Superior temporal gyrus (tissue), 1 donor: ENCODE measurements at regions not wholly inside any gene's neighbourhood (a gene's known extent, or its start where the extent isn't known, plus 50 kb on each side); places are given as distances from the start of the nearest gene placed in this dataset.
A peak's percentile ranks its signal among the peaks of the same experiment; 100 is the strongest.

Experiments used
- DNase-seq: peaks from one replicate; pipeline ENCODE4 v3.0.0-alpha.2; 2016; ENCODE audit errors: extremely low spot score

DNA sequence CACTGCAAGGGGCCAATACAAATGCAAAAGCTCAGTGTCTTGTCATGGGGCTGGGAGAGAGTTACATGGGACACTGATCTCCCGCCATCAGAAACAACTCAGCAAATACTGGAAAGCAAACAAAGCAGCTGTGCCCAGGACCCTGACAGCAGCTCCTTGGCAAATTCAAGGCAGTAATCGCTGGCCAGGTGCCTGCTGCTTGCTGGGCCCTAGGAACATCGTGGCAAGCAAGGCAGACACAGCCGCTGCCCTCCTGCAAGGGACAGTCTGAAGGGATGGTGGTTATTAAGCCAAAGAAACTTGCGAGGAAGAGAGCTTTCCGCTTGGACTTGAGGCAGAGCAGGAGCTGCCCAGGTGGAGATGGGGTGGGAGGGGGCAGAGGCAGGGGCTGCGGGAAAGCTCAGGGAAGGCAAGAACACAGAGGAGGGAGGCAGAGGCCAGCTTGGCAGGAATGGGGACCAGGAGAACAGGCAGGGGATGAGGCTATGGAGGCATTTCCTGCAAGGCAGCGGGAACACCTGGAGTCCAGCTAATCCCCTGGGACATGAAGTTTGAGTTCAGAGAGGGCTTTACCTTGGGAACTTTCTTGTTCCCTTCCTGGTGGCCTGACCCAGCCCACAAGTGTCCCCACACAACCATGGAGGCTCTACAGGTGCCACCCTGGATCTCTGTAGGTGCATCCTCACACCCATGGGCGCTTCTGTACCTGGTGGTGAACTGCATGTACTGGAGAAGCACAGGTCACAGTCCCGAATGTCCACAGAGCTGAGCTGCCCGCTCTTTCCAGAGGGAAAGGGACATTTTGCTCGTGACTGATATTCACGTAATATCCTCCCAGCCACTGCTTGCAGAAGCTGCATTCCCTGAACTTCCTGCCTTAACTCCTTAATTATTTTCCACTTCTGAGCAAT is 78.7 kb upstream of the ATP2B2 start:
- no peak for DNase-seq

DNA sequence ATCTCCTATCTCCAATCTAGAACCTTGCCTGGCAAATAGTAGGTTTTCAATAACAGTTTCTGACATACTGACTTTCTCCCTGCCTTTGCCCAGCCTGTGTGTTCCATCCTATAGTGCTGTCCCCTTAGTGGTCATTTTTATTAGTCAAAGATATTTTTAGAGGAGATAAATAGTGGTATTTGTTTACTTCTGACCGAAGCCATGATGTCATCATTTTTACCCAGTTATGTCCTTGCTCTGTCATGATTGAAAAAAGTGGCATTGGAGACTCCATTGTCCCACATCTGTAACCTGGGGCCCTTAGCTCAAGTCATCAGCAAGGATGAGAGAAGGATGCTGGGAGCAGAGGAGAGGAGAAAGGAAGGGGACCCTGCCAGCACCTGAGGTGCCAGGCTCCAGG is 80.6 kb upstream of the ATP2B2 start:
- DNase-seq, result no peak

DNA sequence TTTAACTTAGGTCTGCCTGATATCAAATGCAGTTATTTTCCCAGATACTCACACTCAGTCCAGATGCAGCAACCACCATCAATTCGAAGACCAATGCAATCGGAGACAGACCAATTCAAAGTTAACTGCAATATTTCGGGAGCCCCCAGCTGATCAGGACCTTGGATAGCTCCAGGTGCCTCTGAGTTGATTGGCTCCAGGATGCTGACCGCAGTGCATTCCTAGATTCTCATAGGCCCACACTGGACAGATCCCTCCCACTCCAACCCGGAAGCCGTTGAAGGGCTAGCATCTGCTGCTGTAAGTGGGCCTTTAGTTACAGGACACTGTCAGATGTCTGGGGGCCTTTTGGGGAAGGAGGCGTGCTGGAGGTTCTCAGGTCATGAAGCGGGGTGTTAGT is 89.5 kb upstream of the ATP2B2 start:
- DNase-seq, result no peak

DNA sequence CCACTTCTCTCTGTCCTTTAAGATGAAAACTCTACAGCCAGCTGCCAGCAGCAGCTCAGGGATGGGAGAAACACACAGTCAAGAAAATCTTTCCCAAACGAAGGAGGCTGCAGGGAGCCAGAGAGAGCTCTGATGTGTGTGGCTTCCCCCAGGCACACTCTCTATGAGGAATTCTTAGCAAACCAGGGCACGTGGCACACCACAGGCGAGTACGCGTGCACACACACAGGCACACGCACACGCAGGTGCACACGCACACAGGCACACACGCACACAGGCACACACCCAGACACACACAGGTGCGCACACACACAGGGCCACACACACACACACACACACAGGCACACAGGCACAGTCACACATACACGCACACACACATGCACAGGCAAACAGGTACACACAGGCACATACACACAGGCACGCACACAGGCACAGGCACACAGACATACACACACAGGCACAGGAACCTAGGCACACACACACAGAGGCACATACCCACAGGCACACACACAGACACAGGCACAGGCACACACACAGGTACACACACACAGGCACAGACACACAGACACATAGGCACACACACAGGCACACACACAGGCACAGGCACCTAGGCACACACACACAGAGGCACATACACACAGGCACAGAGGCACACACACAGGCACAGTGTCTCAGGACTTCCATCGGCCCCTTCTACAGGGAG is 91.5 kb upstream of the ATP2B2 start:
- no peak for DNase-seq

DNA sequence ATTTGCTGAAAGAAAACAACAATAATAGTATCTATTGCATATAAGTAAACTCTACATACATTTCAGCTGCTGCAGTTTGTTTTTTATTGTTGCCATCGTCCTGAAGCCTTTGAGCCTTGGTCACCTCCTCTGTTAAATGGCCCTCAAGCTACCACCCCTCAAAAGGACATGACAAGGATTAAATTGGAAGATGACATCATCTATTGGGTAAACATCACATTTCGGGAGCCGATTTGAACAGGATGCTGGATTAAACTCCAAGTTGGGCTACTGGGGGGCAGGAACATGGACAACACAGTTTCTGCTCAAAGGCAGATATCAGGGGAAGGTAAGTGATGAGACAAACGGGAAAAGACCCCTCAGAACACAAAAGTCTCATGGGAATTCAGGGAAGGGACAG is 92.3 kb upstream of the ATP2B2 start:
- DNase-seq, result no peak

DNA sequence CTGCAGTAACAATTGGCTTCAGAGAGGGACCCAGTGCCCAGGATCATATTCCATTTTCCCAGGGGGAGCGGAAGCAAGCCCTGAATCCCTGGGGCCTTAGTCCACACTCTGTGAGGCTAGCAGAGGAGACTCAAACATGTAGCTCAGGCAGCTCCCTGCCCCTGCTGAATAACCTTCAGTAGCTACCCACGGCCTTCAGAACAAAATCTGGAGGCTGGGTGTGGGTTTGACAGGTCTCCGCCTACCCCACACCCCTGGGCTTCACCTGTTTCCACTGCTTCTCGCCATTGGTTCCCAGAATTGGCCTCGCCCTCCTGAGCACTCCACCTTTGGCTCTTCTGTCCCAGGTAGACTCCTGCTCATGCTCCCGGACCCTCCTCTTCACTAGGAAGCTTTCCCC is 93.6 kb upstream of the ATP2B2 start:
- no peak for DNase-seq

DNA sequence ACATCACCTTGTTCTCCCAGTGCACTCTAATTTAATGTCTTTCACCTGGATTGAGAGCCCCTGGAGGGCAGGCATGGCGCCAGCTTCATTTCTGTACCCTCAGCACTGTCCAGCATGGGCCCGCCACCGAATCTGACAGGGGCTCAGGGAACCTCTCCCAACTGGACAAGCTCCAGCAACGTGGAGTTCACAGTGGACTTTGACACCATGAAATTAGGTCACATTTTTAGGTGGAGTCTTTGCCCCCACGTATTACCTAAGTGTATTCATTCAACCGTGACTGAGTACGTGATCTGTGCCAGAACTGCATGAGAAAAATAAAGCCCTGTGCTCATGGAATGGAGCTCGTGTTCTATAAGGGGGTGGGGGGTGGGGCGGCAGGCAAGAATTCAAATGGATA is 94.1 kb upstream of the ATP2B2 start:
- DNase-seq, result no peak

DNA sequence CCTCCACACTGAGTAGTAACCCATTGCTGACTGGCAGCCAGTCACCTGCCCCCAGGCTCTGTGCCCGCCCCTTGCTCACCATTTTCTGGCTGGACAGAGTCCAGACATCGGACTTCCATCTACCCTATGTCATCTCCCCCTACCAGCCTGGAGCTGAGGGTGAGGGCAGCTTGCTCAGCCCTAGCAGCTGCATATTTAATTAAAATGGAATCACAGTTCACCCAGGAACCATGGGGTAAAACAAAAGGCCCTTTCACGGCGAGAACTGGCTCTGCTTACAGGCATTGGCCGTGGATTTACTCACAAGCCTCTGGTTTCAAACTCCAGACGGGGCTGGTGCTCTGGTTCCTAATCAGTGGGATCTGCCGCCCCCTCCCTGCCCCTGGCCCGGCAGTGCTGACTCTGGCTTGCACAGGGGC is 94.9 kb upstream of the ATP2B2 start:
- DNase-seq, result peak; percentile 53

DNA sequence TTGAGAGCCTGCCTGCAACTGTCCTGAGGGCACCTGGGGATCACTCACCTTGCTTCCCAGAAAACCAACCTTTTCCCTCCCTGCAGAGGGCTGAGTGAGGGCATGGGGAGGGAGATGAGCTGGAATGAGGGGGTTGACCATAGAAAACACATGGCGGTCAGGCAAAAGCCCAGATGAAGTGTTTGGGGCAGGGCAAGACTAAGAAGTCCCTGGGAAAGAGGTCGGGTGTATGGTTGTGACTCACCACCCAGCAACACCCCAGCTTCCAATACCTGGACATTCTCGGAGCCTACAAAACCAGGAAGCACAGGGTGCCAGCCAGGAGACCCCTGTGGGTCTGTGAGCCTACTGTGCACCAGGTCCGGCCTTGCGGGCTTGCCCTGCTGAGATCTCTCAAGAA is 95.3 kb upstream of the ATP2B2 start:
- DNase-seq, result no peak

DNA sequence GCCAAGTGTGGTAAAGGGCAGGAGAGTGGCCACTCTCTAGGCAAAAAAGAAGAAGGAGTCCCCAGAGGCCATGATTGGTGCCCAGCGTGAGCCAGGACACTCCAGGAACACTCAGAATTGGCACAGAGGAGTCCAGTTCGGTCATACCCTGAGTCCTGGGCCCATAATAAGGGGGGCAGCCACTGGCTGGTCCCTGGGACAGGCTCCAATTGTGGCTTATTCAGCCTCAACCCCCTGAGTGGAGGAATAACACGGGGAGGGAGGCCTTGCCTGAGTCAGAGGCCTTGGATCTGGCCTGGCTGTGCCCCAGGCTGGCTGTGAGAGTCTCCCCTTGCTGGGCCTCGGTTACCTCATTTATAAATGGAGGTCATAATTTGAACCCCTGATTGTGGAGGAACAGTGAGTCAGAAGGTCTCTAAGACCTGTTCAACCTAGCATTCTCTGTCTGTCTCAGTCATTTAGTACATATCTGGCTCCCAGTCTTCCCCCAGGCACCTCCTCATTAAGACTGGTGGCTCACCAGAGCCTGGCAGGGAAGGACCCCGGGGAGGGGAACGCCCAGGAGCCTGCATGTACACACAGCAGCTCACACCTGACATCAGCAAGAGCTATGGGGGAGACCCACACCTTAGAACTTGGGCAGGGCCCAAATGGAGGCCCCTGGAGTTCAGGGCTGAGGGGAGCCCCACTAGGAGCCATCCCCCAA is 95.9 kb upstream of the ATP2B2 start:
- DNase-seq, result no peak

DNA sequence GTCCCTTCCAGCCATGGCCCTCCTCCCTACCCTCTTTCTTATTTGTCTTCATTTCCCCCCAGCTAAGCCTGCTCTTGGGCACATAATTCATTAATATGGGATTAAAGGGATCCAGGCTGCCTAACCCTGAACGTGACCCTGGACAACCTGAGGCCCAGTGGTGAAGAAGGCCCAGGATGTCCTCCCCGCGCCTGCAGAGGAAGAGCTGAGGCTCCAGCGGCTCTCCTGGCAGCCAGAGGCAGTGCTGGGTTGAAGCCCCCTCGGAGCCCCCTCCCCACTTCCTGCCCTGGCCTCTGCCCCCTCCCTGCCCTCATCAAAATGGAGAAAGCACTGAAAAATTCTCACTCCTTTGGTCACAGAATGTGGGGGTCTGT is 96.5 kb upstream of the ATP2B2 start:
- DNase-seq, result no peak

DNA sequence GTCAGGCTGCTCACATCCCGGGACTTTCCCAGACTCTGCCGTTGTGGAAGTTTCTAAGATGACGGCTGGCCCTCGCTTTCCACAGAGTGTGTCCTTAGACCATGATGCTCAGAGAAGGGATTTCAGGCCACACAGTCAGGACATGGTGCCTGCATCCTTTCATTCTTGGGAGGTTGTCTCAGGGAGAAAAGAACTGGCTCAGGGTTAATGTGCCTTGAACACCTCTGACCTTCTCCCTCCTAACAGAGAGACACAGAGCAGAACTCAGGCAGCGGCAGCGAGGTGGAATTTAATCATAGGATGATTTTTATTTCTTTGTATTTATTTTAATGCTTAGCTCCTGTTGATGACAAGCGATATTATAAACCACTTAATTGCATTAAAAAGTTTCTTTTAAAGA is 96.9 kb upstream of the ATP2B2 start:
- no peak for DNase-seq

DNA sequence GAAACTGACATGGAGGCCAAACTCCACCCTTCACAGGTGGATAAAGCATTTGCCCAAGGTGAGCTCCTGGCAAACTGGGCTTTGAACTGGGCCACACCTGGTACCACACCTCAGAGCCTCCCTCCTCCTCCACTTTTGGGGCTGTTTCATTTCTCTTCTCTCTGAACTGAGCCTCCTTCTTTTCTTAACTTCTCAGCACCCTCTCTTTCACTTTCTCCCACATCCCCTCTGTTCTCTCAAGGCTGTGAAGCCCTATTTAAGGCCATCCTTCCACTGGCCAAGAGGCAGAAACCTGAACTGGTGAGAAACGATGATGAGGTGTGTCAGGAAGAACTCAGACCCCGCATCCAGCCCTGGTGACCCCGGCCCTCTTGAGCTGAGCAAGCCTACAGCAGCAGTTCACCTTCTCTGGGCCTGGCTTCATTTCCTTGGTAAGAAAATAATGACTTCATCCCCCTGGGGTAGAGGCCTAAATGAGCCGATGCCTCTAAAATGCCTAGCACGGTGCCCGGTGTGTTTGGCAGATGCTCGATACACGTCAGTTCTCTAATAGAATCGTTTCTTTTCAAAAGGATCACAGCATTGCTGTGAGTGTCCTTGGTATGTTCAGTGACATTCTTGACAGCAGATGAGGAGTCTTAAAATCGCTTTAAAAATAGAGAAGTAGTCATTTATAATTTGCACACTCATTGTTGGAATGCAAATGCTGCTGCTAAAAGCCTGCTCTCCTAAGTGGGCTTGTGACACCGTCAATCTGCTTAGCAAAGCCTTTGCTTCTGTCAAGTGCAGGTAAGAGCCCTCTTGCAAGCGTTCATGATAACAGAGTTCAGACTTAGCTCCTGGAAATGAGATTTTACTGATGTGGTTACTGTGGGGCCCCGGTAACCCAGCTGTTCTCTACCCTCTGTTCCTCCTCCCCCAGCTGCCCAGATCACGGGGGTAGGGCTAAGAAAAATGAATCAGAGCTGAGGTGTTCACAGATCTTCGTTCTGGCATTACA is 97.7 kb upstream of the ATP2B2 start:
- DNase-seq, result peak; percentile 35

DNA sequence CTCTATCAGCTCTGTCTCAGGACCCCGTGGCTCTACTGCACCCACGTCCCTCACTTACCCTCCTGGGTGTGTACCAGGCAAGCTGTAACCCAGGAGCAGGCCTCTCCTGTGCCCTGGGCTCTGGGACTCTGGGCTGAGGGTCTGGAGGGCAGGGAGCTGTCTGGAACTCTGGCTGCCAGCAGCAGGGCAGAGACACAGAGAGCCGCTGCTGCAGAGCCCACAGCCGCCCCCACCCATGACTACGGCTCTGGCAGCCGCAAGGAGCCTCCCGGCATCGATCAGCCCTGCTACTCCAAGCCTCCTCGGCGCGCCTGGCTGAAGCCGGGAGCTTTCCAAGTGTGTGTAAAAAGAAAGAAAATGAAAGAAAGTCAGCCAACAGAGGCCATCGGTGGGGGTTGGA is 103.7 kb upstream of the ATP2B2 start:
- DNase-seq, result no peak

DNA sequence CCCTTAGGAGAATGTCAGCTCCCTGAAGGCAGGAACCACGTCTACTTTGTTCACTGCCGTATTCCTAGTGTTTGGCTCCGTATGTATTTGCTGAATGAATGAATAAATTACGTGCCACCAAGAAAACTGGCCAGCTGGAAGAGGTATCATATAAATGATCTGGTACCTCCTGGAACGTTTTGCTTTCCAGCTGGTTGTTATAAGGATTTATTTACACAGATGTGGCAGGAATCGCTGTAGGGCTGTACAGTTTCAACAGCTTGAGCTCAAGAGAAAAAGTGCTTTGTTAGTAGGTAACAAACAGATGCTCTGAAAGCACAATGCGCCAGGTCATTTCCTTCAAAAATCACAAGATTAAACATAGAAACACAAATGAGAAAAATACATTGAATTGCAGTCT is 108.8 kb upstream of the ATP2B2 start:
- no peak for DNase-seq

DNA sequence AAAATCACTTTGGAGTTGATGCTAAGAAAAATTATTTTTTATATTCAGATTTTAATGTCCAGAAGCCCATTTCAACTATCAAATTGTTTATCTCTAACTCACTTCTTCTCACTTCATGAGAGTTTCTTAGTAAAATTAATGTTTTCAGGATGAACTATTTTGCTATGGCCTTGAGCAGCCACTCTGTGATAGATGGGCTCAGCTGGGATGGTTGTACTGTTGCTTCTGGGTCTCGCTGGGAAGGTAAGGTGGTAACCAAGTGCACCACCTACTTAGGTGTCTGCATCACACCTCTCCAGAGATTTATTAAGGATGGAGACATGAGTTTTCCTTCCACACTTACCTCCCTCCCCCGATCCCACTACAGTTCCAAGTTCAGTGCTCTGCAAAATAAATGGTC is 110.3 kb upstream of the ATP2B2 start:
- no peak for DNase-seq

DNA sequence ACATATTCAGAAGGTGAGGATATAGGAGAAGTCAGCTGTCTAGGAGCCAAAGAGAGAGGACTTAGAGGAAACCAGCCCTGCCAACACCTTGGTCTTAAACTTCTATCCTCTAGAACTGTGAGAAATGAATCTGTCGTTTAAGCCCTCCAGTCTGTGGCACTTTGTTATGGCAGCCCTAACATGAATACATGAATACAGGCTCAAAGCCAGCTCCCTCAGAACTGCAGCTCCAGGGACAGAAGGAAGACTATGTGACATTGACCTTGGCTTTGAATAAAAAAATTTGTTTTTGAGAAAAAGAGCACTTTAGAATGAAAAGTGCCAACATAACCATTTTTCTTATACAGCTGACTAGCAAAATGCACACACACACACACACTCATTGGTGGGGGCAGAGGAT is 110.9 kb upstream of the ATP2B2 start:
- no peak for DNase-seq

DNA sequence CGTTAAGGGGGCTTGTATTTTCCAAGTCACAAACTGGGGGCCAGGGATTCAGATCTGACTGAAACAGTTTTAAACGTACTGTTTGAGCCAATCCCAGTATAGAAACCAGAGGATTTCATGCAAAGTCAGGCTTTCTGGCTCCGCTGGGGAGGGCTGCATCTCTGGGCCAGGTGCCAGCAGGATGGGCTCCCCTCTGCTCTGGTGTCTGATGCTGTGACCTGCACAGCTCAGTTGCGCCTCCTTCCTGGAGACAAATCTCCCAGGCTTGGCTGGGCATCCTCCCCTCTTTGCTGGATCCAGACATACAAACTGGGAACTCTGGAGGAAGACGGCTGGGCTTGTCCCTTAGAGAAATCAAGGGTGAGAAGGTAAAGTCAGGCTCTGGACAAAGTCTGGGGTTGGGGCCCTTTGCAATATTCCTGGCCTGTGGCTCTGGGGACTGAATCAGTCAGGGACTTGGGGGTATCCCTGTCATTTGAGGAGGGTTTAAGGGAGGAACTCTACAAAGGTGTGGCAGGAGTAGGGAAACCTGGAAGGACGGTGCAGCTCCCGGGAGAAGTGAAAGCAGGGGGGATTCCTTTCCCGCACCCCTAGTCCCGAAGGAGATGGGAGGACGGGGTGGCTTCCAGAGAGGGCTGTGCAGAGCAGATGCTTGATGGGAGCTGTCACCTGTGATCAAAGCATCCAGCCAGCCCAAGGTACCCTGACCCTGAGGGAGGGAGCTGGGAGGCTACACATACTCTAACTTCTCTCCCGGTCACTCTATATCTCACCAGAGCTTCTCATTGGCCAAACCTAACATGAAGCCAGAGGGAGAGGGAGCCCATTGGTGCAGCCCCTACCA is 114.8 kb upstream of the ATP2B2 start:
- DNase-seq, result no peak

DNA sequence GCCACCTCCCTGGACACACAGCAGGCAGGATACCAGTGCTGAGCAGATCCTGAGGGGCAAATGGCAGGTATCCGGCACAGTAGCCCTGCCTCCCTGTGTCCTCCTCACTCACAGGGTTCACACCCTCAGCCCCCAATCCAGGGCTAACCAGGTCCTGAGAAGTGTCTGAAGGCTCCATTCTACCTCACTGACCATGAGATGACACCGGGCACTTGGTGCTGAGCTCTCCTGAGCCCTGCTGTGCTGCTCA is 115.4 kb upstream of the ATP2B2 start:
- no peak for DNase-seq

DNA sequence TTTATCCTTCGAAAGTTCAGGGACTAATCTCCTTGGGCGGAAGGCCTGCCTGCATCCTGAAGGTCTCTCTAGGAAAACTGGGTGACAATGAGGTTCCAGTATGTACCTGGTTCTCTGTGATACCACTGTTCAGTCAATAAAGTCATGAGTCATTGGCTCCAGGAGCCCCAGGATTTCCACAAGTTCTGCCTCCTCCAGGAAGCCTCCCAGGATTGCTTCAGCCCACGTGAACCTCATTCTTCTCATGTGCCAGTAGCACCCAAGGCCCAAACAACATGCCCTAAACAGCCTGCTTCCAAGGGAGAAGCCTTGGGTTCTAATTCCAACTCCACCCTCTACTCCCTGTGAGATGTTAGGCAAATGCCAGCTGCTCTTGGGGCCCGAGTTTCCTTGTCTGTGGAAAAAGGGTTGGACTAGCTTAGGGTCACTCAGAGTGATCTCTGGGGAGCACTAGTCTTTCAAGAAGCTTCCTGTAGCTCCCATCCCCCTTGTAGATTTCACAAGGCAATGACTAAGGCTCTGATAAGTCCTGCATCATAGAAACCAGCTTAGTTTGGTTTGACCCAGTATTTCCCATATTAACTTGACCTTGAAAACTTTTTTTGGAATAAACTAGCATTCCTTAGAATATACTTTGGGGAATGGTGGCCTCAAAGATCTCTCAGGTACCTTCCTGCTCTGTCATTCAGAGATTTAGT is 118.3 kb upstream of the ATP2B2 start:
- DNase-seq, result no peak
